HG03039 (cell line): ENCODE measurements at regions not wholly inside any gene's neighbourhood (a gene's known extent, or its start where the extent isn't known, plus 50 kb on each side); places are given as distances from the start of the nearest gene placed in this dataset.
"Not testable (repeated sequence)": the region's sequence is repeated elsewhere in the genome, so short reads cannot be mapped to it uniquely, and the experiment has no call there.

ENCODE experiments used
- ATAC-seq: cut with Tn5 transposase; IDR thresholded peaks from one replicate; pipeline ENCODE4 v1.9.1; 2021; ENCODE audit warnings: mild to moderate bottlenecking, moderate library complexity; ENCODE audit not compliant: unreplicated experiment

DNA sequence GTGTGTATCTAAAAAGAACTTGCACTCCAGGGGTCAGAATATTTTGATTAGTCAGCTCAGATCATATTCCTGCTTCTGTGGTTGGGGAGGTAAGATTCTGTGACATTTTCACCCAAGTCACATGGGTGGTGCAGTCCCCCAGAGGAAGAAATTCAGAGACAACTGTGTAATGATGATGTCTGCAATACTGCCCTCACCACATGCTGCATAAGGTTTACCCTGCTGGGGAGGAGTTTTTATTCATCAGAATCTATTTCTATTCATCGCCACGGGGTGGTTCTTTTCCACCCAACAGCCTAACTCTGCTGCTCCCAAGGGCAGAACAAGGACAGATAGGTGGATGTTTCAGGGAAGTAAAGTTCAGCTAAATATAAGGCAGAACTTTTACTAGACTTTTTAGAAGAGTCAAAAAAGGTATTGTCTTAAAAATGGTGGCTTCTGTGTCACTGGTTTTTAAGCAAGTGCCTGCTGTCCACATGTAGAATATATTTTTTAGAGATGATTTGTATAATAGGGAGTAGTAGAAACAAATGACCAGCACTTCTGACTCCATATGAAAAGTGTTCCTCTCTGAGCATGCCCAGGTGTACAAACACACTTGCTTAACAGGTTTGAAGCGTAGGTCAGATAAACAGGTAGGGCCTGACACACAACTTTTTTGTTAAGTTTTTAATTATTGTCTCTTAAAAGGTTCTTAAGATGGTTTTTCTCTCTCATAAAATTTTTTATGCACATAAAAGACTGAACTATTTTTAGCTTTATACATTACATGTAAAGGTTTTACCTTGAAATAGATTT is 352.7 kb downstream of the LRRC70 start:
- ATAC-seq: no peak

DNA sequence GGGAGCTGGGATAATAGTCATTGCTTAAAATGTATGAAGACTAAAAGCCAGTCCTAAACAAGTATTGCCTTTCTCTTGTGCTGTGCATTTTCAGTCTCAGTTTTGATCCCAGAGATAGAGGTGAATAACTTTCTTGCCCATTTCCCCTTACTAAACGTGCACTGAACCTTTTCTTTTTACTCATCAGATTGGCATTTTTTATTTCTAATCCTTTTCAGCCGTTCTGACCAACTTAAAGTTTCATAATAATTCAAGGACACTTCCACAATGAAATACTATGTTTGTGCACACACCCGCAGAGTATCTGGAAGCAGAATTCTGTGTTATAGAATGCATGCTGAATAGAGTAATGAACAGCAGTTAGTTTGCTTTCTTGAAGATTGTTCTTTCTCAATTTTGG is 343.6 kb downstream of the LRRC70 start:
- no peak for ATAC-seq

- no peak for ATAC-seq
These were observed 342.2 kb downstream of the LRRC70 start for GRCh38 chr5:62920856-62921255.

DNA sequence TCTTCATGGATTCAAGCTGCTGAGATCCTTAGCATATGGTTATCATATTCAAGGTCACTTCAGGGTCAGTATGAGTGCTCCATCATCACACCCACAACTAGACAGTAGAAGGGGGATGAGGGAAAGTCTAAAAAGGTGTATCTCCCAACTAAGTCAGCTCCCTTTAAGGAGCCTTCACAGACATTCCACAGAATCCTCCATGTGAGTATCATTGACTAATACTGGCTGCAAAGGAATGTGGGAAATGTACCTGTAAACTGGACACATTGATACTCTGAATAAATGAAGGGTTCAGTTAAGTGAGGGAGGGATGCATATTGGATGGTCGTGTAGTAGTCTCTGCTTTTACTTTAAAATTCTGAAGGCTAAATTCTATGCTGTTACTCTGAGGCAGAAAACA is 330.7 kb downstream of the LRRC70 start:
- no peak for ATAC-seq

- ATAC-seq: no peak
These were observed 323.5 kb downstream of the LRRC70 start for GRCh38 chr5:62902126-62902525.

DNA sequence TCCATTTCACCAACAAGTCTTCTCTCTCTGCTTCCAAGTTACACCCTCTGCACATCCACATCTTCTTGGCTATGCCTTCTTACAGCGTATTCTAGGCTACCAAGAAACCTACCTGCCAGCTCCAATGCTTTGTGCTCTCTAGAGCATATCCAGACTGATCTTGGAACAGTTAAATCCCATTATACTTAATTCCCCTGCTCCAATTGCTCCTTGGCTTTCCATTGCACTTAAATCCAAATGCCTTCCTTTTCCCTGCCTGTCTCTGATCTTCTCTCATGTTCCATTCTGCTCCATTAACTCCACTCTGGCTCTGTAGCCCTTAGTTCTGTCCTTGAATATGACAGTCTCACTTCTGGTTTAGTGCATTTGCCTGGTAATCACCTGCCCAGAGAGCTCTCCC is 322.4 kb downstream of the LRRC70 start:
- ATAC-seq: no peak

DNA sequence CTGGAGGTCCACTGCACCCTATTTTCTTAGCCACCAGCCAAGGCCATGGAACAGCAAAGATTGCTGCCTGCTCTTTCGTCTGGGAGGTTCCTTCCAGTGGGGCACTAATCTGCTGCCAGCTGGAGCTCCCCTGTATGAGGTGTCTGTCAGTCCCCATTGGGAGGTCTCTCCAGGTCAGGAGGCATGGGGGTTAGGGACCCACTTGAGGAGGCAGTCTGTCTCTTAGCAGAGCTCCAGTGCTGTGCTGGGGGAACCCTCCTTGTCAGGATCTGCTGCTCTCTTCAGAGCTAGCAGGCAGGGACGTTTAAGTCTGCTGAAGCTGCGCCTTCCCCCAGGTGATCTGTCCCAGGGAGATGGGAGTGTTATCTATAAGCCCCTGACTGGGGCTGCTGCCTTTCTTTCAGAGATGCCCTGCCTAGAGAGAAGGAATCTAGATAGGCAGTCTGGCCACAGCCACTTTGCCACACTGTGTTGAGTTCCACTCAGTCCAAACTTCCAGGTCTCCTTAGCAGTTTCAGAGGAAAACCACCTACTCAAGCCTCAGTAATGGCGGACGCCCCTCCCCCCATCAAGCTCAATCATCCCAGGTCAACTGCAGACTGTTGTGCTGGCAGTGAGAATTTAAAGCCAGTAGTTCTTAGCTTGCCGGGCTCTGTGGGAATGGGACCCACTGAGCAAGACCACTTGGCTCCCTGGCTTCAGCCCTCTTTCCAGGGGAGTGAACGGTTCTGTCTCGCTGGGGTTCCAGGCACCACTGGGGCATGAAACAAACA is 317.7 kb downstream of the LRRC70 start:
- ATAC-seq: no peak

- ATAC-seq: no peak
These were observed 308.1 kb downstream of the LRRC70 start for GRCh38 chr5:62886603-62887315.

DNA sequence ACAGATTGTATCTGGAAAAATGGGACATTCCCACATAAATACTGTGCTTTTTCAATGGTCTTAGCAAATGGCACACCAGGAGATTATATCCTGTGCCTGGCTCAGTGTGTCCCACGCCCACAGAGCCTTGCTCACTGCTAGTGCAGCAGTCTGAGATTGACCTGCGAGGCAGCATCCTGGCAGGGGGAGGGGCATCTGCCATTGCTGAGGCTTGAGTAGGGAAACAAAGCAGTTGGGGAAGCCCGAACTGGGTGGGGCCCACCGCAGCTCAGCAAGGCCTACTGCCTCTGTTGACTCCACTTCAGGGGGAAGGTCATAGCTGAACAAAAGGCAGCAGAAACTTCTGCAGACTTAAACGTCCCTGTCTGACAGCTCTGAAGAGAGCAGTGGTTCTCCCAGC is 258.7 kb downstream of the LRRC70 start:
- not testable (repeated sequence) for ATAC-seq

DNA sequence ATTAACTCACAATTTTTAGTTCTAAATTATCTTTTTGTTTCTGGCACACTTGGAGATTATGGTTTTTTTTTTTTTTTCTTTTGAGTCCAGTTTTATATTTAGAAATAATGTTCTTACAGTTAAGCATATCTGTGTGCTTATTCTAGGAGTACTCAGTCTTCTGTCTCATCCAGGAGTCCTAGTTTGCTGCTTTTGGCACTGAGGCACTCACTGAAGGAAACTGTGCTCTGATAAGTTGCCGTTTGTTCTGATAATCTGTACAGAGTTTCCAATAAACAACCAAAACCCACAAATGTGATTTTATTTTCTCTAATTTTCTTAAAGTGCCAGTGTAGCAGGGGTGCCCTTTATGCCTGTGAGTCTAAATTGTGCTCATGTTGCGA is 251.0 kb downstream of the LRRC70 start:
- no peak for ATAC-seq

DNA sequence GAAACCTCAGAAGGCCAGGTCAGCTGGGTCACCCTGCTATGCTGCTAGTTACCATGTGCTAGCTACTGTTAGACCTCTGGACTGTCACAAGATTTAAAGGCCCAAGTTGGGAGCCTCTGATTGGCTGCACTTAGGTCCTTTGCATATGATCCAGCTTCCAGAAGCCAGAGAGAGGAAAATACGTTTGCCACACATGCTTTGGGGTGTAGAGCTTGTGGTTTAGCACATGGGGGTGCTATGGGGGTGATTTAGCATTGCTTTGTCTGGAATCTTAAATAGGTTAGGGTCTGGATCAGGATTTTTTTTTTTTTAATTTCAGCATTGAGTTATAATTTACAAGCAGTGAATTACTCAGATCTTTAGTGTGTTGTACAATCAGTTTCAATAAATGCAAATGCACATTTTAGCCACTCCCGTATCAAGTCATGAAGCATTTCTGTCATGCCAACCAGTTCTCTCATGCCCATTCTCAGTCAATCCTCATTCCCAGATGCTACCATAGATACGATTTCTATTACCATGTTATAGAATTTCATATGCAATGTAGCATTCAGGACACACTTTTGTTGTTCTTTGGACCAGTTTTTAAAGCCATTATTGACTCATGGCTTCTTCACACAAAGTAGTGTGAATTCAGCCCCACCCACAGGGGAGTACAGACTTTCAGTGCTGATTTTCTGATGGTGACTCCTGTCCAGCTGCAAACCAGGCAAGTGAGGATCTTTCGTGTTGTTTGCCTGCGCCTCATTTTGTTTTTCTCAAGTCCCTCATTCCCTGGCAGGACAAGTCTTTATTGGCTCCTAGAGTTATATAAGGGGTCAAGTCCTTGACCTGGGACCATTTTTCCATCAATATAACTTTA is 250.4 kb downstream of the LRRC70 start:
- ATAC-seq: no peak

DNA sequence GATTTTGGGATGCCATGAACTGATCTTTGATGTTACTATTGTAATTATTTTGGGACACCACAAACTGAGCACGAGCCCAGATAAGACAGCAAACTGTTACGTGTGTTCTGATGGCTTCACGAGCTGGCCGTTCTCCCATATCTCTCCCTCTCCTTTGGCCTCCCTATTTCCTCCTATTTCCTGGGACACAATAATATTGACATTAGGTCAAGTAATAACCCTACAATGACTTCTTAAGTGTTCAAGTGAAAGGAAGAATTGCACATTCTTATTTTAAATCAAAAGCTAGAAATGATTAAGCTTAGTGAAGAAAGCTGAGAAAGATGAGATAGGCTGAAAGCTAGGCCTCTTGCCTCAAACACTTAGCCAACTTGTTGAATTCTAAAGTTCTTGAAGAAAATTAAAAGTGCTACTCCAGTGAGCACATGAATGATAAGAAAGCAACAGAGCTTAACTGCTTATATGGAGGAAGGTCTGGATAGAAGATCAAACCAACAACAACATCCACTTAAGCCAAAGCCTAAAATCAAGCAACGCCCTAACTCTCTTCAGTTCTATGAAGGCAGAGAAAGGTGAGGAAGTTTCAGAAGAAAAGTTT is 247.1 kb downstream of the LRRC70 start:
- no peak for ATAC-seq

DNA sequence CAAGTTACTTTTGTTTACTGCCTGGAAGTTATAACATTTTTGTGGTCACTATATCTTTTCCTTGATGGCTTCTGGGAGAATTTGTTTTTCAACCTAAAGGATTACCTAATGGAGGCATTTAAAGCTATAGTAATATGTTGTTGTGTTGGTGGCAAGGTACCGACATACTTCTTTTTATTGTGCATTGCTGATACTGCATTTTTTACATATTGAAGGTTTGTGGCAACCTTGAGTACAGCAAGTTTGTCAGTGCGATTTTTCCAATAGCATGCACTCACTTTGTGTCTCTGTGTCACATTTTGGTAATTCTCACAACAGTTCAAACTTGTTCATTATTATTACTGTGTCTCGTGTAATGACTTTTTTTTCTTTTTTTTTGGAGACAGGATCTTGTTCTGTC is 246.3 kb downstream of the LRRC70 start:
- ATAC-seq: no peak

- ATAC-seq: not testable (repeated sequence)
These were observed 238.4 kb downstream of the LRRC70 start for GRCh38 chr5:62817043-62817442.

DNA sequence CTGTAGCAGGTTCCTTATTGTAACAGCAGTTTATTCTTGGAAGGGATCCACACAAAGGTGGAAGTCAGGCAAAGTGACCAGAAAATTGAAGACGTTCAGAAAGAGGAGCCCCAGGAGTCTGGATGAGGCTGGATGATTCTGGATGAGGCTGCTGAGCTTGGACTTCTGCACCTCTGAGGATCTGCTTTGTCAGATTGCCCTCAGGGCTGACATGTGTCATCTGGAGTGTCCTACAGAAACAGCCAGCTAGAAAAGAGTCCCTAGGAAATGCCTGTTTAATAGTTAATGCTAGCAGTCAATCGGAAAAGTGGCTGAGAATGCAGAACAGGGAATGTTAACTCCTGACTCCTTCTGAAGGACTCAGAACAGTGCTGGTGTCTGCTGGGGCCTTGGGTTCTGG is 236.4 kb downstream of the LRRC70 start:
- no peak for ATAC-seq

DNA sequence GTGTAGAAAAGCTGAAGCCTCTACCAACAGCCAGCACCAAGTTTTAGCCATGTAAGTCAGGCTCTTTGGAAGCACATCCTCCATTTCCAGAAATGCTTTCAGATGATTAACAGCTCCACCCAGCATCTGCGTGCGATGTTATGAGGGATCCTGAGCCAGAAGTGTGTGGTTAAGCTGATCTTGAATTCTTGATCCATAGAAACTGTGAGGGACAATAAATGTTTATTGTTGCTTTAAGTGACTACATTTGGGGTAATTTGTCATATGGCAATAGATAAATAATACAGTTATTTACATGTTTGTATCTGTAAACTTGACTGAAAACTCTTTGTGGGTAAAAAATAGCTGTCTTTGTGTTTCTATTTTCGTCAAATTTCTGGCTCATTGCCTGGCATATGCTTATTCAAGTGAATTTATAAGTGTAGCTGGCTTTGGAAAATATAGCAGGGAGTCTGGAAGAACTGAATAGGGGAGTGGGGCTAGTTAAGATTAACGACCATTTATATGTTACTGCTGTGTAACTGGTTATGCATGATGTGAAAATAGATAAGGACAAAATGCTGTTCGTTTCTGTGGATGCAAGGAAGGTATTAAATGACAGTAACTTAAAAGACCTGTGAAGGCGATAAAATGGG is 234.1 kb downstream of the LRRC70 start:
- ATAC-seq: no peak

- ATAC-seq: not testable (repeated sequence)
These were observed 226.2 kb downstream of the LRRC70 start for GRCh38 chr5:62804819-62805218.

- ATAC-seq: no peak
These were observed 217.3 kb downstream of the LRRC70 start for GRCh38 chr5:62795926-62796325.

GRCh38 chr5:62794456-62794855 is 215.8 kb downstream of the LRRC70 start:
- no peak for ATAC-seq

GRCh38 chr5:62791059-62791458 is 212.4 kb downstream of the LRRC70 start:
- ATAC-seq: no peak
